H1 (cell line): ENCODE measurements at regions not wholly inside any gene's neighbourhood (a gene's known extent, or its start where the extent isn't known, plus 50 kb on each side); places are given as distances from the start of the nearest gene placed in this dataset.

Source experiments
- CTCF ChIA-PET: fragments of 300-600 bp; sonication (Branson Sonifier 250); formaldehyde crosslinking; loops from one replicate; lab custom pipeline; 2021; ENCODE audit not compliant: partially characterized antibody; lab: Charles Lee
- POLR2A ChIA-PET: fragments of 300-600 bp; sonication (Branson Sonifier 250); formaldehyde crosslinking; loops from one replicate; lab custom pipeline; 2021; ENCODE audit warnings: inconsistent platforms; ENCODE audit not compliant: partially characterized antibody; lab: Charles Lee
- DNase-seq, 2 experiments: peaks; one replicate each; pipeline versions ENCODE4 v3.0.0 to v3.0.0-alpha.2; 2010 to 2022; ENCODE audit warnings: low spot score in 2 of 2, low read depth in 1 of 2, mixed read lengths in 1 of 2
- FAIRE-seq: peaks from 2 replicates; lab custom pipeline; 2011; peaks lifted over from hg19 to GRCh38; lab: Jason Lieb, UNC
- H2AFZ ChIP-seq: 2 replicates; pipeline ENCODE4 v1.8.1; 2012; ENCODE audit warnings: low read length, inconsistent platforms
- H2AK5ac ChIP-seq: 2 replicates; pipeline ENCODE4 v1.6.1; 2013; ENCODE audit warnings: low read depth, low read length
- H2BK120ac ChIP-seq: replicated peaks from 2 replicates; pipeline ENCODE3; 2013; ENCODE audit warnings: low read depth, low read length, inconsistent platforms
- H2BK12ac ChIP-seq: 2 replicates; pipeline ENCODE4 v1.6.1; 2013; ENCODE audit warnings: low read depth, low read length
- H2BK15ac ChIP-seq: 2 replicates; pipeline ENCODE4 v1.6.1; 2013; ENCODE audit warnings: low read length
- H2BK20ac ChIP-seq: 2 replicates; pipeline ENCODE4 v1.6.1; 2013; ENCODE audit warnings: low read length
- H2BK5ac ChIP-seq: 2 replicates; pipeline ENCODE4 v1.6.1; 2013; ENCODE audit warnings: low read depth, low read length
- H3K14ac ChIP-seq: 2 replicates; pipeline ENCODE4 v1.6.1; 2013; ENCODE audit warnings: inconsistent platforms; ENCODE audit not compliant: insufficient read length
- H3K18ac ChIP-seq: 2 replicates; pipeline ENCODE4 v1.6.1; 2013; ENCODE audit warnings: low read length; ENCODE audit errors: extremely low read depth
- H3K23ac ChIP-seq: 2 replicates; pipeline ENCODE4 v1.6.1; 2013; ENCODE audit warnings: inconsistent platforms; ENCODE audit not compliant: insufficient read length
- H3K23me2 ChIP-seq: 2 replicates; pipeline ENCODE4 v1.6.1; 2013; ENCODE audit warnings: low read depth, low read length
- H3K27ac ChIP-seq: 2 replicates; pipeline ENCODE4 v1.6.1; 2011; ENCODE audit warnings: low read depth, low read length, inconsistent platforms
- H3K27me3 ChIP-seq, 4 experiments: replicated peaks in 1 of 4; 1 replicate in 1 of 4; 2 replicates in 3 of 4; pipeline versions ENCODE4 v1.6.1 to v1.8.1; 2011 to 2013; ENCODE audit warnings: low read length in 3 of 4, mild to moderate bottlenecking in 3 of 4, inconsistent platforms in 2 of 4, mixed read lengths in 2 of 4, moderate library complexity in 1 of 4; ENCODE audit not compliant: control insufficient read depth in 3 of 4, insufficient read depth in 3 of 4; ENCODE audit errors: extremely low read depth in 1 of 4
- H3K36me3 ChIP-seq, 4 experiments: 2 replicates each; pipeline versions ENCODE4 v1.6.1 to v1.8.1; 2011 to 2013; ENCODE audit warnings: mild to moderate bottlenecking in 4 of 4, low read length in 3 of 4, moderate library complexity in 2 of 4, control low read depth in 1 of 4, inconsistent platforms in 1 of 4; ENCODE audit not compliant: insufficient read depth in 4 of 4, control insufficient read depth in 2 of 4
- H3K4ac ChIP-seq: replicated peaks from 2 replicates; pipeline ENCODE3; 2013; ENCODE audit warnings: low read length, low read depth, mixed read lengths, inconsistent platforms; ENCODE audit not compliant: insufficient read length
- H3K4me1 ChIP-seq, 4 experiments: replicated peaks in 1 of 4; 1 replicate in 1 of 4; 2 replicates in 3 of 4; pipeline versions ENCODE4 v1.6.1 to v1.8.1; 2011 to 2013; ENCODE audit warnings: low read length in 3 of 4, inconsistent platforms in 2 of 4, mixed read lengths in 1 of 4; ENCODE audit not compliant: insufficient read depth in 4 of 4, control insufficient read depth in 3 of 4
- H3K4me2 ChIP-seq, 2 experiments: 2 replicates each; pipeline versions ENCODE4 v1.6.1 to v1.8.1; 2011 to 2013; ENCODE audit warnings: low read depth in 2 of 2, low read length in 2 of 2, control low read depth in 1 of 2, inconsistent platforms in 1 of 2, mild to moderate bottlenecking in 1 of 2; ENCODE audit not compliant: insufficient read depth in 1 of 2
- H3K4me3 ChIP-seq, 4 experiments: fragments of 200-600, 300-600 bp in 1 of 4; sonication (generic), shearing (Covaris generic), sonication (Bioruptor Twin) in 1 of 4; 2 replicates each; pipeline versions ENCODE4 v1.5.1 to v1.8.1; 2011 to 2016; ENCODE audit warnings: low read length in 4 of 4, low read depth in 3 of 4, control low read depth in 2 of 4, inconsistent platforms in 2 of 4, mild to moderate bottlenecking in 2 of 4, mixed read lengths in 1 of 4, moderate library complexity in 1 of 4; ENCODE audit not compliant: insufficient read depth in 2 of 4; ENCODE audit errors: extremely low read depth in 1 of 4
- H3K56ac ChIP-seq: replicated peaks from 2 replicates; pipeline ENCODE3; 2013; ENCODE audit warnings: low read depth, mild to moderate bottlenecking, mixed read lengths, low read length, inconsistent platforms; ENCODE audit not compliant: insufficient read length
- H3K79me1 ChIP-seq: 2 replicates; pipeline ENCODE4 v1.6.1; 2013; ENCODE audit warnings: low read depth, low read length, control low read depth
- H3K79me2 ChIP-seq, 2 experiments: 2 replicates each; pipeline versions ENCODE4 v1.6.1 to v1.8.1; 2012 to 2013; ENCODE audit warnings: low read length in 2 of 2, mild to moderate bottlenecking in 2 of 2, inconsistent platforms in 1 of 2; ENCODE audit not compliant: insufficient read depth in 2 of 2, control insufficient read depth in 1 of 2
- H3K9ac ChIP-seq, 4 experiments: replicated peaks in 1 of 4; 1 replicate in 1 of 4; 2 replicates in 3 of 4; pipeline versions ENCODE4 v1.6.1 to v1.8.1; 2011 to 2013; ENCODE audit warnings: low read depth in 3 of 4, low read length in 3 of 4, control low read depth in 2 of 4, mild to moderate bottlenecking in 2 of 4, moderate library complexity in 2 of 4, inconsistent platforms in 1 of 4; ENCODE audit errors: extremely low read depth in 1 of 4
- H3K9me3 ChIP-seq, 2 experiments: 2 replicates each; pipeline versions ENCODE4 v1.6.1 to v1.8.1; 2012 to 2013; ENCODE audit warnings: mild to moderate bottlenecking in 2 of 2, moderate library complexity in 2 of 2, control low read depth in 1 of 2, inconsistent platforms in 1 of 2, low read depth in 1 of 2, low read length in 1 of 2, mixed read lengths in 1 of 2; ENCODE audit not compliant: insufficient read depth in 2 of 2
- H4K20me1 ChIP-seq, 2 experiments: replicated peaks in 1 of 2; 2 replicates each; pipeline versions ENCODE3 to v1.8.1; 2011 to 2013; ENCODE audit warnings: inconsistent platforms in 2 of 2, low read length in 2 of 2, mild to moderate bottlenecking in 1 of 2; ENCODE audit not compliant: insufficient read depth in 2 of 2, control insufficient read depth in 1 of 2
- H4K5ac ChIP-seq: 2 replicates; pipeline ENCODE4 v1.6.1; 2013; ENCODE audit warnings: low read length, low read depth, mixed read lengths, inconsistent platforms; ENCODE audit not compliant: insufficient read length
- H4K8ac ChIP-seq: 2 replicates; pipeline ENCODE4 v1.8.0; 2013; ENCODE audit warnings: mild to moderate bottlenecking, moderate library complexity, low read length, inconsistent platforms; ENCODE audit not compliant: insufficient read depth; ENCODE audit errors: extremely low read depth
- H4K91ac ChIP-seq: replicated peaks from 2 replicates; pipeline ENCODE3; 2013; ENCODE audit warnings: low read length, mixed read lengths, inconsistent platforms; ENCODE audit not compliant: insufficient read length
- GTF2F1 ChIP-seq: IDR thresholded peaks from 2 replicates; pipeline ENCODE4 v1.6.1; 2012; ENCODE audit warnings: low read depth, low read length, improper control_type of control experiment, borderline replicate concordance
- KDM1A ChIP-seq: fragments of 200-600, 300-600 bp; sonication (generic); IDR thresholded peaks from 2 replicates; pipeline ENCODE4 v1.7.1; 2016; ENCODE audit warnings: mild to moderate bottlenecking, low read length, borderline replicate concordance
- MAFK ChIP-seq: IDR thresholded peaks from 2 replicates; pipeline ENCODE4 v1.6.1; 2012; ENCODE audit warnings: low read depth, mild to moderate bottlenecking, improper control_type of control experiment, low read length
- POLR2AphosphoS5 ChIP-seq: IDR thresholded peaks from 2 replicates; pipeline ENCODE4 v1.6.1; 2011; ENCODE audit warnings: low read depth, low read length
- RAD21 ChIP-seq, 2 experiments: IDR thresholded peaks in 1 of 2; conservative IDR thresholded peaks in 1 of 2; 2 replicates each; pipeline ENCODE4 v1.6.1; 2011; ENCODE audit warnings: low read depth in 2 of 2, low read length in 2 of 2, improper control_type of control experiment in 1 of 2, inconsistent platforms in 1 of 2, mild to moderate bottlenecking in 1 of 2, moderate library complexity in 1 of 2
- RXRA ChIP-seq: IDR thresholded peaks from 2 replicates; pipeline ENCODE4 v1.6.1; 2011; ENCODE audit warnings: low read depth, mild to moderate bottlenecking, low read length, moderate library complexity; ENCODE audit not compliant: insufficient read depth
- TAF7 ChIP-seq: optimal IDR thresholded peaks from 2 replicates; pipeline ENCODE3; 2011; ENCODE audit warnings: low read depth, mild to moderate bottlenecking, inconsistent platforms, low read length, moderate library complexity, borderline replicate concordance
- WGBS, 2 experiments: shearing (Covaris generic) in 1 of 2; methylation state at CpG; one replicate each; pipeline versions ENCODE4 v1.1.6 to v1.1.7; 2013 to 2015; ENCODE audit warnings: low lambda C conversion rate in 2 of 2, mixed read lengths in 2 of 2, inconsistent platforms in 1 of 2, low coverage in 1 of 2, missing lambda C conversion rate in 1 of 2; ENCODE audit not compliant: insufficient replicate concordance in 2 of 2, insufficient coverage in 1 of 2, insufficient read length in 1 of 2; ENCODE audit errors: extremely low coverage in 1 of 2, missing lambda C conversion rate in 1 of 2; 5-methylcytosine and 5-hydroxymethylcytosine counted together

- H3K9ac ChIP-seq = no peak overlapping the region
- no peaks in the 10 kb centered on the region for H3K36me3 ChIP-seq
- H3K27ac ChIP-seq = no peak overlapping the region
- H2BK20ac ChIP-seq = no peak overlapping the region
- no peaks in the 10 kb centered on the region for H3K79me2 ChIP-seq
- 98% methylated on average over 3 of the region's 3 CpGs; no CpG with 5 or more reads in 1 of the 2 experiments for WGBS, 2 experiments
- H3K4ac ChIP-seq = no peak overlapping the region
- no peak for FAIRE-seq
- H4K91ac ChIP-seq = no peak overlapping the region
- H2BK5ac ChIP-seq = no peak overlapping the region
- no peak overlapping the region for H2AK5ac ChIP-seq
- no peak overlapping the region for H3K18ac ChIP-seq
- H3K23me2 ChIP-seq = no peaks in the 10 kb centered on the region
- no peak overlapping the region for H3K14ac ChIP-seq
- DNase-seq = no peak
- no peak overlapping the region for H3K4me3 ChIP-seq
- no peaks in the 10 kb centered on the region for H3K9me3 ChIP-seq
- no peak overlapping the region for H2BK12ac ChIP-seq
- H4K20me1 ChIP-seq = no peaks in the 10 kb centered on the region
- H3K23ac ChIP-seq = no peak overlapping the region
- no peak overlapping the region for H2BK15ac ChIP-seq
- no peak overlapping the region for H3K56ac ChIP-seq
- no peak overlapping the region for H2BK120ac ChIP-seq
- no peak overlapping the region for H4K8ac ChIP-seq
- H3K79me1 ChIP-seq = no peaks in the 10 kb centered on the region
- ChIA-PET CTCF (interaction anchor here (0.6 to 1.6 kb wide), 3 partner anchors 174 to 689 kb away, joined by 3 to 4 read pairs (median 3); no protein-coding TSS in a partner anchor), POLR2A (no interaction called here)
- H4K5ac ChIP-seq = no peak overlapping the region
- no peak overlapping the region for H2AFZ ChIP-seq
- H3K4me1 ChIP-seq = no peaks in the 10 kb centered on the region
- no peaks in the 10 kb centered on the region for H3K27me3 ChIP-seq
- H3K4me2 ChIP-seq = no peak overlapping the region
- no peak for TF ChIP-seq TAF7
- no peak for TF ChIP-seq RXRA
- TF ChIP-seq POLR2AphosphoS5 = no peak
- TF ChIP-seq KDM1A = no peak
- no peak for TF ChIP-seq GTF2F1
- TF ChIP-seq MAFK = no peak
- TF ChIP-seq RAD21 (IDR thresholded peaks at IDR 0.05 in 1 of 2, conservative IDR thresholded peaks at IDR 0.05 in 1 of 2; ENCODE audit: low read depth in 2 of 2, low read length in 2 of 2) = no peak
Observed at GRCh38 chr11:45597097-45597496, 68.3 kb downstream of the CHST1 start.
